Fibroblast of mammary gland (primary cell): ENCODE measurements at regions not wholly inside any gene's neighbourhood (a gene's known extent, or its start where the extent isn't known, plus 50 kb on each side); places are given as distances from the start of the nearest gene placed in this dataset.
A peak's percentile ranks its signal among the peaks of the same experiment; 100 is the strongest.

Experiments
- DNase-seq: peaks from one replicate; pipeline ENCODE4 v3.0.0-alpha.2; 2010; ENCODE audit warnings: low read depth
- H3K4me3 ChIP-seq: 2 replicates; pipeline ENCODE4 v1.5.1; 2011; ENCODE audit warnings: low read depth, mild to moderate bottlenecking, low read length, moderate library complexity; ENCODE audit not compliant: control insufficient read depth
- TF ChIP-seq, protein P1 (sequence below): conservative IDR thresholded peaks from 2 replicates; pipeline ENCODE4 v1.5.1; 2011; ENCODE audit warnings: low read depth, low read length, inconsistent platforms; ENCODE audit not compliant: control insufficient read depth, insufficient read depth

DNA sequence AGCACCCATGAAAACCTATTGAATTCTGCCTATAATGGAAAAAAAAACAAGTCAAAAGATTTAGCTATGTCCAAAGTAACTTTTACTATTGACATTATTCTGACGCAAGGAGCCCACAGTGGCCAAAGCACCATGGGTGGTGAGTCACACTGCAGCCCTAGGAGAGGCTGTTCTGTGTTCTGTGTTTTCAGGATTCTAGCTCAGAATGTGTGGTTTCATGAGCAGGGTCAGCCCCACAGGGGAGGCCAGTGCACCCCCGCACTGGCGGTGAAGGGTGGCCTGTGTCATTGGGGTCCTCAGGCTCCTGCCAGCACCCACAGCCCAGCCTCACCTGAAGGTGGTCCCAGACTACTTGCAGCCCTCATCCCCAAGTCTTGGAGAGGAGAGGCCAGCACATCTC lies 112.2 kb downstream of the BRD1 start:
- DNase-seq = peak; percentile 2
- TF ChIP-seq, protein P1, sequence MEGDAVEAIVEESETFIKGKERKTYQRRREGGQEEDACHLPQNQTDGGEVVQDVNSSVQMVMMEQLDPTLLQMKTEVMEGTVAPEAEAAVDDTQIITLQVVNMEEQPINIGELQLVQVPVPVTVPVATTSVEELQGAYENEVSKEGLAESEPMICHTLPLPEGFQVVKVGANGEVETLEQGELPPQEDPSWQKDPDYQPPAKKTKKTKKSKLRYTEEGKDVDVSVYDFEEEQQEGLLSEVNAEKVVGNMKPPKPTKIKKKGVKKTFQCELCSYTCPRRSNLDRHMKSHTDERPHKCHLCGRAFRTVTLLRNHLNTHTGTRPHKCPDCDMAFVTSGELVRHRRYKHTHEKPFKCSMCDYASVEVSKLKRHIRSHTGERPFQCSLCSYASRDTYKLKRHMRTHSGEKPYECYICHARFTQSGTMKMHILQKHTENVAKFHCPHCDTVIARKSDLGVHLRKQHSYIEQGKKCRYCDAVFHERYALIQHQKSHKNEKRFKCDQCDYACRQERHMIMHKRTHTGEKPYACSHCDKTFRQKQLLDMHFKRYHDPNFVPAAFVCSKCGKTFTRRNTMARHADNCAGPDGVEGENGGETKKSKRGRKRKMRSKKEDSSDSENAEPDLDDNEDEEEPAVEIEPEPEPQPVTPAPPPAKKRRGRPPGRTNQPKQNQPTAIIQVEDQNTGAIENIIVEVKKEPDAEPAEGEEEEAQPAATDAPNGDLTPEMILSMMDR = no peak
- H3K4me3 ChIP-seq = no peak overlapping the region

- no peak overlapping the region for H3K4me3 ChIP-seq
- TF ChIP-seq, protein P1 = no peak
Observed at GRCh38 chr22:49713003-49713402, 114.7 kb downstream of the BRD1 start.

DNA sequence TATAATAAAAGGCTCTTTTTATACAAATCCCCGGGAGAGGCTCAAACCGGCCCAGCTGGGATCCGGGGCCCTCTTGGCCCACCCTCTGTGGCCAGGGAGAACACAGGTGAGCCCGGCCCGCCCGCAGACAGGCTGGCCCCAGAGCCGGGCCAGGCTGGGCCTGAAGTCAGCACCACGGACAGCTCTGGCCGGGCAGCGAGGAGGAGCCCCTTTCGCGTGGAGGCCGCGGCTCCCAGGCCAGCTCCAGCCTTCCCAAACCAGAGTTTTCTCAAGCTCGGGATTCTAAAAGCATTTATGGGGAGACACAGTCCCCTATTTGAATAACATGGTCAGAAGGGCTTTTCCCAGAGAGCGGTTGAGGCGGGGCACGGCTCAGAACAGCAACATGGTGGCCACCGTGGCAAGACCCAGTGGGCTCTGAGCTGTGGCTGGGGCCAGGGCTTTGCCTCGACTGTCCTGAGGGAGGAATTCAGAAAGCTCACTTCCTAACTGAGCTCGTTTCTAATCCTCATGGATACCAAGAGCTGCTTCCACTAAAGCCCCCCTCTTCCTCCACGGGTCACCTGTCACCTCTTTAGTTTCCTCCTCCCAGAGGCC lies 115.4 kb downstream of the BRD1 start:
- TF ChIP-seq, protein P1 = no peak
- DNase-seq = no peak
- no peak overlapping the region for H3K4me3 ChIP-seq

More at GRCh38 chr22:49713003-49713402, 114.7 kb downstream of the BRD1 start:
- DNase-seq = no peak

- DNase-seq = no peak
- no peak overlapping the region for H3K4me3 ChIP-seq
- TF ChIP-seq, protein P1 = no peak
Observed at GRCh38 chr22:49710746-49711145, 116.9 kb downstream of the BRD1 start.

- TF ChIP-seq, protein P1 = no peak
Observed at GRCh38 chr22:49709464-49709863, 118.2 kb downstream of the BRD1 start.

GRCh38 chr22:49705972-49706352 lies 121.7 kb downstream of the BRD1 start:
- TF ChIP-seq, protein P1 = no peak
- no peak overlapping the region for H3K4me3 ChIP-seq
- DNase-seq = no peak

More at GRCh38 chr22:49709464-49709863, 118.2 kb downstream of the BRD1 start:
- no peak overlapping the region for H3K4me3 ChIP-seq
- no peak for DNase-seq
